Breast epithelium (tissue), 3 donors: ENCODE measurements at regions not wholly inside any gene's neighbourhood (a gene's known extent, or its start where the extent isn't known, plus 50 kb on each side); places are given as distances from the start of the nearest gene placed in this dataset.

ENCODE experiments used
- CTCF ChIP-seq, 3 donors: fragments of 450-650 bp; IDR thresholded peaks; one replicate each; pipeline ENCODE4 v1.5.1; 2016 to 2017; ENCODE audit warnings: antibody characterized with exemption in 3 of 3, mild to moderate bottlenecking in 3 of 3, moderate library complexity in 3 of 3
- POLR2A ChIP-seq: fragments of 450-650 bp; IDR thresholded peaks from one replicate; pipeline ENCODE4 v1.6.1; 2016; ENCODE audit warnings: antibody characterized with exemption, mild to moderate bottlenecking, moderate library complexity

GRCh38 chr18:7514796-7515440 is 52.2 kb upstream of the PTPRM start:
- TF ChIP-seq CTCF (IDR thresholded peaks at IDR 0.05) = no peak
- no peak for TF ChIP-seq POLR2A
